Panc1 (cell line): ENCODE measurements at regions not wholly inside any gene's neighbourhood (a gene's known extent, or its start where the extent isn't known, plus 50 kb on each side); places are given as distances from the start of the nearest gene placed in this dataset.

Experiments
- ATAC-seq: fragments of 200-7000 bp; cut with Tn5 transposase; 2 replicates; pipeline ENCODE4 v1.9.1; 2020; ENCODE audit warnings: mild to moderate bottlenecking, moderate library complexity
- BruUV-seq: library from RNA; stranded (reverse); fragments of 400-500 nt; replicated peaks from 2 replicates; lab custom pipeline; 2021; lab: Mats Ljungman, UMichigan
- CTCF ChIA-PET: fragments of 300-600 bp; sonication (Branson Sonifier 250); formaldehyde crosslinking; loops from one replicate; lab custom pipeline; 2022; ENCODE audit warnings: antibody characterized with exemption; lab: Charles Lee
- POLR2A ChIA-PET: fragments of 300-600 bp; sonication (Branson Sonifier 250); formaldehyde crosslinking; loops from one replicate; lab custom pipeline; 2022; ENCODE audit warnings: antibody characterized with exemption; lab: Charles Lee
- DNase-seq: peaks from one replicate; pipeline ENCODE4 v3.0.0-alpha.2; 2010; ENCODE audit warnings: low read depth, low spot score
- H3K27ac ChIP-seq: 2 replicates; pipeline ENCODE4 v1.5.1; 2011; ENCODE audit warnings: mild to moderate bottlenecking, low read length, inconsistent platforms
- H3K27me3 ChIP-seq: fragments of 200-500 bp; sonication (Bioruptor generic); 2 replicates; pipeline ENCODE4 v1.6.0; 2014; ENCODE audit warnings: low read length, inconsistent platforms; ENCODE audit not compliant: control insufficient read depth, insufficient read depth
- H3K36me3 ChIP-seq: fragments of 200-500 bp; sonication (Bioruptor generic); 2 replicates; pipeline ENCODE4 v1.5.1; 2014; ENCODE audit warnings: inconsistent platforms, mild to moderate bottlenecking, low read length, moderate library complexity; ENCODE audit not compliant: control insufficient read depth, insufficient read depth
- H3K4me1 ChIP-seq: 2 replicates; pipeline ENCODE4 v1.5.1; 2011; ENCODE audit warnings: inconsistent platforms, mild to moderate bottlenecking, low read length, moderate library complexity; ENCODE audit not compliant: control insufficient read depth, insufficient read depth
- H3K4me3 ChIP-seq, 2 experiments: 2 replicates each; pipeline ENCODE4 v1.5.1; 2011 to 2012; ENCODE audit warnings: low read depth in 2 of 2, low read length in 2 of 2, mild to moderate bottlenecking in 2 of 2, inconsistent platforms in 1 of 2, moderate library complexity in 1 of 2
- H3K9me3 ChIP-seq: fragments of 200-500 bp; sonication (Bioruptor generic); 2 replicates; pipeline ENCODE4 v1.5.1; 2014; ENCODE audit warnings: low read depth, mild to moderate bottlenecking, inconsistent platforms, low read length, moderate library complexity; ENCODE audit not compliant: control insufficient read depth, insufficient read depth
- POLR2AphosphoS5 ChIP-seq: IDR thresholded peaks from 2 replicates; pipeline ENCODE4 v1.6.1; 2012; ENCODE audit warnings: mild to moderate bottlenecking, low read depth, low read length, moderate library complexity
- REST ChIP-seq, 2 experiments: IDR thresholded peaks; 2 replicates each; pipeline ENCODE4 v1.6.1; 2011 to 2012; ENCODE audit warnings: low read depth in 2 of 2, control low read depth in 1 of 2, low read length in 1 of 2, mild to moderate bottlenecking in 1 of 2, moderate library complexity in 1 of 2; ENCODE audit not compliant: insufficient read depth in 1 of 2
- SIN3A ChIP-seq: IDR thresholded peaks from 2 replicates; pipeline ENCODE4 v1.6.1; 2012; ENCODE audit warnings: low read depth, mild to moderate bottlenecking, low read length, moderate library complexity, borderline replicate concordance; ENCODE audit not compliant: insufficient read depth
- TCF7L2 ChIP-seq: IDR thresholded peaks from 2 replicates; pipeline ENCODE4 v1.6.1; 2011; ENCODE audit warnings: mild to moderate bottlenecking, low read depth, low read length, inconsistent platforms
- in situ Hi-C: cut with HindIII; loops from 2 replicates; pipeline ENCODE4 v1.10.0; 2016; ENCODE audit warnings: low sequenced_read_pairs, low pct_unique_long_range_greater_than_20kb
- intact Hi-C: fragments of 100-400 bp; cut with micrococcal nuclease; formaldehyde crosslinking; loops from one replicate; pipeline ENCODE4 v1.10.0; 2022; ENCODE audit not compliant: unreplicated experiment
- TF ChIP-seq, protein P1 (sequence below): fragments of 450-650 bp; IDR thresholded peaks from 2 replicates; pipeline ENCODE4 v1.5.1; 2017; ENCODE audit warnings: mild to moderate bottlenecking

DNA sequence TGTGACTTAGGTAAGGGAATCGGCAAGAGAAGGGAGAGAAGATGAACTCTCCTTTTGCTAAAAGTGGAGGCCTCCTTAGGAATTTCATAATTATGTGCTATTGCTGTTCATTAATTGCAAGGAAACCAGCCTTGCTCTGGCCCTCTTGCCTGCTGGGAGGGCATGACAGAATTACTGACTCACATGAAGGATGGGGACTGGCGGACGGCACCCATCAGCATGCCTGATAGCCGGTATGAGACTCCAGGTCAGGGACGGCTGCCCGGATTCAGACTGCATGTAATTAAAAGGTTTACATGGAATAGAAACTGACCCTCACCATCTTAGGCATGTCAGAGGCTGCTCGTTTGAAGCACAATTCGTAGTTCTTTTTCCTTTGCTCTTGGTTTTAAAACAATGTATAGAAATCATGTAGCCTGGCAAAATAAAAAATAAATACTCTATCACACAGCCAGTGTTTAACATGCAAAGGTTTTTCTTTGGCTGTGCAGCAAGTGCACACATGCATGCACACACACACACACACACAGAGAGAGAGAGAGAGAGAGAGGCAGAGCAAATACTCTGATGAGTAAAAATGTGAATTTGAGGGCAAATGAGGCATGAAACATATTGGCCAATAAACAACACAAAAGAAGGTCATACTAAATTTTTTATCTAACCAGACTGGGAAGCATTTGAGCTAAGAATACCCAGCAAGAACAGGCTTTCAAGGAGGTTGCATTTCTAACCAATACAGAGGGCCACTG, 82.7 kb downstream of the FOXB1 start:
- peaks cover 12% of the 10 kb centered on the region; the same call in 1 of the 2 replicates for H3K4me1 ChIP-seq
- ChIA-PET CTCF (no interaction called here), POLR2A (interaction anchor here (0.5 kb wide), 1 partner anchor 144 kb away, joined by 8 read pairs; no protein-coding TSS in a partner anchor)
- no peaks in the 10 kb centered on the region for H3K9me3 ChIP-seq
- ATAC-seq = no peak
- intact Hi-C loops = no loop called here
- H3K27ac ChIP-seq = no peak overlapping the region
- no peaks in the 10 kb centered on the region for H3K36me3 ChIP-seq
- no peak for DNase-seq
- BruUV-seq = no TSS peak
- in situ Hi-C loops = no loop called here
- H3K27me3 ChIP-seq = no peaks in the 10 kb centered on the region
- no peak overlapping the region for H3K4me3 ChIP-seq
- TF ChIP-seq, protein P1, sequence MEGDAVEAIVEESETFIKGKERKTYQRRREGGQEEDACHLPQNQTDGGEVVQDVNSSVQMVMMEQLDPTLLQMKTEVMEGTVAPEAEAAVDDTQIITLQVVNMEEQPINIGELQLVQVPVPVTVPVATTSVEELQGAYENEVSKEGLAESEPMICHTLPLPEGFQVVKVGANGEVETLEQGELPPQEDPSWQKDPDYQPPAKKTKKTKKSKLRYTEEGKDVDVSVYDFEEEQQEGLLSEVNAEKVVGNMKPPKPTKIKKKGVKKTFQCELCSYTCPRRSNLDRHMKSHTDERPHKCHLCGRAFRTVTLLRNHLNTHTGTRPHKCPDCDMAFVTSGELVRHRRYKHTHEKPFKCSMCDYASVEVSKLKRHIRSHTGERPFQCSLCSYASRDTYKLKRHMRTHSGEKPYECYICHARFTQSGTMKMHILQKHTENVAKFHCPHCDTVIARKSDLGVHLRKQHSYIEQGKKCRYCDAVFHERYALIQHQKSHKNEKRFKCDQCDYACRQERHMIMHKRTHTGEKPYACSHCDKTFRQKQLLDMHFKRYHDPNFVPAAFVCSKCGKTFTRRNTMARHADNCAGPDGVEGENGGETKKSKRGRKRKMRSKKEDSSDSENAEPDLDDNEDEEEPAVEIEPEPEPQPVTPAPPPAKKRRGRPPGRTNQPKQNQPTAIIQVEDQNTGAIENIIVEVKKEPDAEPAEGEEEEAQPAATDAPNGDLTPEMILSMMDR = no peak
- TF ChIP-seq REST (IDR thresholded peaks at IDR 0.05; ENCODE audit: insufficient read depth in 1 of 2, low read depth in 2 of 2, low read length in 1 of 2) (no peak), POLR2AphosphoS5 (no peak), TCF7L2 (no peak), SIN3A (no peak)

- H3K4me1 ChIP-seq = peaks cover 12% of the 10 kb centered on the region; the same call in 1 of the 2 replicates
- no TSS peak for BruUV-seq
- in situ Hi-C loops = no loop called here
Observed at GRCh38 chr15:60087561-60087960, 83.5 kb downstream of the FOXB1 start.

More at GRCh38 chr15:60087561-60087960, 83.5 kb downstream of the FOXB1 start:
- CTCF ChIA-PET = no interaction called here
- Histone ChIP-seq H3K27me3 (no peaks in the 10 kb centered on the region), H3K36me3 (no peaks in the 10 kb centered on the region), H3K4me3 (no peak overlapping the region), H3K27ac (no peak overlapping the region), H3K9me3 (no peaks in the 10 kb centered on the region)
- ATAC-seq (no peak), DNase-seq (no peak)
- intact Hi-C loops = no loop called here
- TF ChIP-seq SIN3A (no peak), REST (IDR thresholded peaks at IDR 0.05; ENCODE audit: insufficient read depth in 1 of 2, low read depth in 2 of 2, low read length in 1 of 2) (no peak), POLR2AphosphoS5 (no peak), TCF7L2 (no peak)
- TF ChIP-seq, protein P1 = no peak
- POLR2A ChIA-PET = interaction anchor here (0.5 kb wide), 1 partner anchor 143 kb away, joined by 8 read pairs; no protein-coding TSS in a partner anchor
